ENCODE measurements at regions not wholly inside any gene's neighbourhood (a gene's known extent, or its start where the extent isn't known, plus 50 kb on each side); places are given as distances from the start of the nearest gene placed in this dataset. TPM values are rescaled to one million over a fixed set of nuclear protein-coding genes. Genes with fewer than 3 reads are reported as not detected.
"Not testable (repeated sequence)": the region's sequence is repeated elsewhere in the genome, so short reads cannot be mapped to it uniquely, and the experiment has no call there.

DNA sequence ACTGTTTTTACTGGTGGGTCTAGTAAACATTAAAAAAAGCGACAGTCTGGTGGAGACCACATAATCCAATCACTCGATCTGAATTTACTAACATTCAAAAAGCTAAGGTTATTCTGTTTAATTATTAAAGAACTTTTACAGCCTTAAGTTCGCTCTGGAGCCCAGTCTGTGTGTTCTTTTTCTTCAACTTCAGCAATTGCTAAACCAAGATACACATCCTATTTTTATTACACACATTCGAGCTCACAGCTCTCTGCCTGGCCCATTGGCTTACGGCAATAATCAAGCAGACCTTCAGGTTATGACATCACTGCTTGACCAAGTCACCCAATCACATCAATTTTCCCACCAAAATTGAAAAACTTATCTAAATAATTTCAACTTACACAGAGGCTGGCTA lies 57.4 kb upstream of the PRSS16 start:
- H3K36me3 ChIP-seq, result no peaks in the 10 kb centered on the region
- H3K4me1 ChIP-seq, result peaks cover 0 to 12% (median 0%) of the 10 kb centered on the region in 4 donors
- DNase-seq (ENCODE audit: low spot score in 2 of 2), result no peak
- WGBS, 2 donors, result 76 to 78% methylated on average over 5 of the region's 5 CpGs
- H3K27me3 ChIP-seq, result no peaks in the 10 kb centered on the region
- H3K4me3 ChIP-seq, result no peak overlapping the region
- TF ChIP-seq POLR2A (IDR thresholded peaks at IDR 0.05) (no peak), EP300 (IDR thresholded peaks at IDR 0.05) (no peak)
- TF ChIP-seq, protein P1, sequence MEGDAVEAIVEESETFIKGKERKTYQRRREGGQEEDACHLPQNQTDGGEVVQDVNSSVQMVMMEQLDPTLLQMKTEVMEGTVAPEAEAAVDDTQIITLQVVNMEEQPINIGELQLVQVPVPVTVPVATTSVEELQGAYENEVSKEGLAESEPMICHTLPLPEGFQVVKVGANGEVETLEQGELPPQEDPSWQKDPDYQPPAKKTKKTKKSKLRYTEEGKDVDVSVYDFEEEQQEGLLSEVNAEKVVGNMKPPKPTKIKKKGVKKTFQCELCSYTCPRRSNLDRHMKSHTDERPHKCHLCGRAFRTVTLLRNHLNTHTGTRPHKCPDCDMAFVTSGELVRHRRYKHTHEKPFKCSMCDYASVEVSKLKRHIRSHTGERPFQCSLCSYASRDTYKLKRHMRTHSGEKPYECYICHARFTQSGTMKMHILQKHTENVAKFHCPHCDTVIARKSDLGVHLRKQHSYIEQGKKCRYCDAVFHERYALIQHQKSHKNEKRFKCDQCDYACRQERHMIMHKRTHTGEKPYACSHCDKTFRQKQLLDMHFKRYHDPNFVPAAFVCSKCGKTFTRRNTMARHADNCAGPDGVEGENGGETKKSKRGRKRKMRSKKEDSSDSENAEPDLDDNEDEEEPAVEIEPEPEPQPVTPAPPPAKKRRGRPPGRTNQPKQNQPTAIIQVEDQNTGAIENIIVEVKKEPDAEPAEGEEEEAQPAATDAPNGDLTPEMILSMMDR (IDR thresholded peaks at IDR 0.05), result no peak
- no peak overlapping the region for H3K27ac ChIP-seq
- H3K9me3 ChIP-seq, result no peaks in the 10 kb centered on the region

DNA sequence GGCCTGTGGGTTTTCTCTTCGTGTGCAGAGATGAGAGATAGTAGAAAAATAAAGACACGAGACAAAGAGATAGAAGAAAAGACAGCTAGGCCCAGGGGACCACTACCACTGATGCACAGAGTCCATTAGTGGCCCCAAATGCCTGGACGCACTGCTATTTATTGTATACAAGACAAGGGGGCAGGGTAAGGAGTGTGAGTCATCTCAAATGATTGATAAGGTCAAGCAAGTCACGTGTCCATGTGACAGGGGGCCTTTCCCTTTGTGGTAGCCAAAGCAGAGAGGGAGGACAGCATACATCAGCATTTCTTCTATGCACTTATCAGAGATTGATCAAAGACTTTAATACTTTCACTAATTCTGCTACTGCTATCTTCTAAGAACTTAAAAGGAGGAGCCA lies 53.0 kb upstream of the PRSS16 start:
- not testable (repeated sequence) for H3K4me1 ChIP-seq; DNase-seq (ENCODE audit: low spot score in 2 of 2); H3K27me3 ChIP-seq; H3K4me3 ChIP-seq; H3K36me3 ChIP-seq; H3K27ac ChIP-seq; H3K9me3 ChIP-seq
- WGBS, 2 donors, result 46 to 57% methylated on average over 4 of the region's 4 CpGs

DNA sequence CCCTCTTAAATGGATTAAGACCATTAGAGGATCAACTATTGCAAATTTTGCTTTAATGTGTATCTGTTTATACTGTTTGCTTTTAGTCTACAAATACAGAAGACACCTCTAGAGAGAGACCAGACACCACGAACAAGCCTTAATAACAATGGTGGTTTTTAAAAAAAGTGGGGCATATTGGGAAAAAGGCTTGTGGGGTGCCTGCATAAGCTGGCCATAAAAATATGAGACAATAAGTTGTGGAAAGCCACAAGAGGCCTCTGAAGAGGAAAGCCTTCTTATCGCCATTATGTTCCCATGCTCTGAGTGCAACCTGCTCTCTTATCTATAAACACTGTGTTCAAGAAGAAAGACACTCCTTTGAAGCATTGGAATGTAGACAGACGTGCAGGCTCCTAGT lies 52.0 kb upstream of the PRSS16 start:
- not testable (repeated sequence) for H3K9me3 ChIP-seq; H3K27ac ChIP-seq; H3K4me1 ChIP-seq; H3K36me3 ChIP-seq; H3K27me3 ChIP-seq; DNase-seq (ENCODE audit: low spot score in 2 of 2); H3K4me3 ChIP-seq
- WGBS, 2 donors, result 75 to 78% methylated on average over 3 of the region's 3 CpGs

Small RNAs in the stretch of these regions (small RNA-seq; reads per million reads assigned to genes)
- not detected for gene MIR3143
- 0.38 reads per million for gene RNU2-62P

All from tibial nerve (tissue), 4 donors.